ENCODE measurements at regions not wholly inside any gene's neighbourhood (a gene's known extent, or its start where the extent isn't known, plus 50 kb on each side); places are given as distances from the start of the nearest gene placed in this dataset.

GRCh38 chr2:41784496-41784895 lies 263.3 kb upstream of the PKDCC start:
- TF ChIP-seq ZFX (IDR thresholded peaks at IDR 0.05) (no peak), CTCF (conservative IDR thresholded peaks at IDR 0.05) (no peak)
- H3K27ac ChIP-seq: no peak overlapping the region

DNA sequence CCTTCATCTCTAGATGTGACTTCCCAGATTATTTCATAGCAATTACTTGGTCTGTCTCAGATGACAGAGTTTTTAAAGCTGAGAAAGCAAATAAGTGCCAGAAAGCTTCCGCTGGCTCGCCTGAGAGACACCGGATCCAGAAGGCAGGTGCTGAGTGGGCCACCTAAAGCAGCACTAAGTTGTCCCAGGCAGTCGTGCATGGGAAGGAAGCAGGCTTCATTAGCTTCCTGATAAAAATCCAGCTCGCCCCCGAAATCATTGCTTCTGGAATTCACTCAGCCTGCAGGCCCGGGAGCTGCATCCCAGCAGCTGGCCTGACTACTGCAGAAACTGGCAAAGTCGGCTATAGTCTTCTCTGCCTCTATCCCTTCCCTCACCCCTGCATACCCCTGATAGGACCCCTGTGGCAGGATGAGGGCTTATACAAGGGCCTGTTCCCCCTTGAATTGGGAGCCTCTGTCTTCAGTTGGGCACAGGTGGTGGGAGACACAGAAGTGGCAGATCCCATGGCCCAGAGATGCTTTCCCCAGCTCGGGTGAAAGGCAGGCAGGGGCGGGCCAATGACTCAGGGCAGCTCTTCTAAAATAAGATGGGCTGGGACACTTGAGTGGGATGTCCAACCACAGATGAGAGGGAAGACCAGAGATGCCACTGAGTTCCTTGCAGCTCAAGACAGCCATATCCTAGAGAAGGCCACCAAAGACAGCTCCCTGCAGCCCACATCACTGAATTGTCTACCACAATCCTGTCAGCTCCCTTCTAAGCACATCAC lies 262.4 kb upstream of the PKDCC start:
- no peak for TF ChIP-seq ZFX (IDR thresholded peaks at IDR 0.05)
- no peak for TF ChIP-seq CTCF (conservative IDR thresholded peaks at IDR 0.05)
- H3K27ac ChIP-seq: no peak overlapping the region

DNA sequence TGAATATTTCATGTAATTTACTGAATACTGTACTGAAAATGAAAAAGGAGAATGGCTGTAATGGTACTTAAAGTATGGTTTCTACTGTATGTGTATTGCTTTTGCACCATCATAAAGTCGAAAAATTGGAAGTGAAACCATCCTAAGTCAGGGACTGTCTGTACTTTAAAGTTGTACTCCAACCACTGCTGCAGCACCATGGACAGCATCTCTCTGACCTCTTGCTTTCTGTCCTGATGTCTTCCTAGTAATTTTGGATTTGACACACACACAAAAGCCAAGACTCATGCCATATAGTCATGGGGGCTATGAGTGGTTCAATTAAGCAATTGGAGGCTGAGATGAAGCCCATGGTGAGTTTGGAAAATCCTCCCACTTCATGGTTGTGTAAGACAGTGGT lies 256.3 kb upstream of the PKDCC start:
- H3K27ac ChIP-seq: no peak overlapping the region
- TF ChIP-seq ZFX (IDR thresholded peaks at IDR 0.05) (no peak), CTCF (conservative IDR thresholded peaks at IDR 0.05) (no peak)

DNA sequence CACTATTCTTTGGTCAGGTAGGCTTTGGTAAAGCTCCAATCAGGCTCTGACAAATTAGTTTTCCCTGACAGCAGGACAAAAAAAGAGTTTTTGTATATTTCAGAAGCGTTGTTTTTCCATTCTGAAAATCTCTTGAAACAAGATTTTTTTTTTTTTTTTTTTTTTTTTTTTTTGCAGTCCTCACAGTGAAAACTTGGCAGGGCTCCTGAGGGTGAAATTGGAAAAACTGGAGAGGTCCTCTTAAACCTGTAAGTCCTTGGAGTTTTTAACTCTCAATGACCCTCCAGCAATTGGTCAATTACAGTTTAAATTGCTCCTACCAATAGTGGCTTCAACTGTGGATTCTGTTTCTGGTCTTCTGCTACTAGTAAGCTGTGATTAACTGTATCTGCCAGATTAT lies 244.5 kb upstream of the PKDCC start:
- H3K27ac ChIP-seq: no peak overlapping the region
- TF ChIP-seq CTCF (conservative IDR thresholded peaks at IDR 0.05): no peak
- TF ChIP-seq ZFX (IDR thresholded peaks at IDR 0.05): no peak

GRCh38 chr2:41806286-41806685 lies 241.5 kb upstream of the PKDCC start:
- H3K27ac ChIP-seq: no peak overlapping the region
- 0 out of 2 replicates have a peak, but pooled peaks have one; percentile 12 for TF ChIP-seq CTCF (conservative IDR thresholded peaks at IDR 0.05)
- no peak for TF ChIP-seq ZFX (IDR thresholded peaks at IDR 0.05)

DNA sequence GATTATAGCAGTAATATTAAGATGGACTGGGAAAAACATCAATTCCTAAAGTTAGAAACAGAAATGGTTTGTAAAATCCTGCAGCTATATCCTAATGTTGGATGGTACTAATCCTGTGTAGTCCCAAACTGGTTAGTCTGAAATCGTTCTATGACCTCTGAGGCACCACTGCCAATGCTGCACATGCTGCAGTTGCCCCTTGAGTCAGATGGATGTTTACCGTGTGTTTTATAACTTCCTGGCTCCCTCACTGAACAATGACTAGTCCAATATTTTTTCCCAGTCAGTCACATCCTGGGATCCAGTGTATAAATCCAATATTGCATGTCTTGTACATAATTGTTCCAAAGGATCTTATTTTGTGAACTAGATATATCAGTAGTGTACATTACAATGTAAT lies 226.7 kb upstream of the PKDCC start:
- TF ChIP-seq ZFX (IDR thresholded peaks at IDR 0.05) (no peak), CTCF (conservative IDR thresholded peaks at IDR 0.05) (no peak)
- no peak overlapping the region for H3K27ac ChIP-seq

DNA sequence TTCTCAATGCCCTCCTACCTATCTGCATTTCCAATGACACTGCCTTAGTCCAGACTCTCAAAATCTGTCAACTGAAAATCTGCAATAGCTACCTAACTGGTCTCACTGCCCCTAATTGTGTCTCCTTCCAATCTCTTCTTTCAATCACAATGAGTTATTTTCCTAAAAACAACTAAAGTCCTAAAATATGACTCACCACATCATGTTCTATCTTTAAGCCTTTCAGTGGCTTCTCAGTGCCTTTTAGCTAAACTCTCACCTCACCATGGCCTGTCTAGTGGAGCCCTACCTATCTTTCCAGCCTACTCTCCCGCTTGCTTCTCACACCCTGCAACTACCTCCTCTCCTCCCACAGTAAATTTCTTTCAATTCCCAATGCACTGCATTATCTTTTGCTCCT lies 220.9 kb upstream of the PKDCC start:
- no peak for TF ChIP-seq ZFX (IDR thresholded peaks at IDR 0.05)
- no peak for TF ChIP-seq CTCF (conservative IDR thresholded peaks at IDR 0.05)
- no peak overlapping the region for H3K27ac ChIP-seq
